Smooth muscle cell (in vitro differentiated cells): ENCODE measurements at regions not wholly inside any gene's neighbourhood (a gene's known extent, or its start where the extent isn't known, plus 50 kb on each side); places are given as distances from the start of the nearest gene placed in this dataset.

Experiments
- DNase-seq: peaks from one replicate; lab custom pipeline; 2025; ENCODE audit not compliant: unreplicated experiment; lab: John Stamatoyannopoulos, UW
- H2AFZ ChIP-seq: fragments of 200-600 bp; sonication (generic); 2 replicates; pipeline ENCODE4 v1.6.0; 2016; ENCODE audit warnings: antibody characterized with exemption, low read depth, mild to moderate bottlenecking
- H3F3A ChIP-seq: fragments of 200-600 bp; sonication (generic); 2 replicates; pipeline ENCODE4 v1.6.0; 2017; ENCODE audit warnings: antibody characterized with exemption, low read depth
- H3K27ac ChIP-seq: fragments of 200-600 bp; sonication (generic); 2 replicates; pipeline ENCODE4 v1.5.1; 2016; ENCODE audit warnings: low read depth, mild to moderate bottlenecking
- H3K27me3 ChIP-seq: fragments of 200-600 bp; sonication (generic); 2 replicates; pipeline ENCODE4 v1.6.1; 2016; ENCODE audit warnings: low read depth, mild to moderate bottlenecking
- H3K36me3 ChIP-seq: fragments of 200-600 bp; sonication (generic); 2 replicates; pipeline ENCODE4 v1.5.1; 2016; ENCODE audit warnings: low read depth
- H3K4me1 ChIP-seq: fragments of 200-600 bp; sonication (generic); 2 replicates; pipeline ENCODE4 v1.5.1; 2016; ENCODE audit warnings: low read depth
- H3K4me2 ChIP-seq: fragments of 200-600 bp; sonication (generic); 2 replicates; pipeline ENCODE4 v1.6.0; 2016; ENCODE audit warnings: mild to moderate bottlenecking
- H3K4me3 ChIP-seq: fragments of 200-600 bp; sonication (generic); 2 replicates; pipeline ENCODE4 v1.5.1; 2016; ENCODE audit warnings: mild to moderate bottlenecking
- H3K79me2 ChIP-seq: fragments of 200-600 bp; sonication (generic); 2 replicates; pipeline ENCODE4 v1.6.0; 2016; ENCODE audit warnings: low read depth, mild to moderate bottlenecking
- H3K9ac ChIP-seq: fragments of 200-600 bp; sonication (generic); 2 replicates; pipeline ENCODE4 v1.6.0; 2016; ENCODE audit warnings: low read depth
- H3K9me3 ChIP-seq: fragments of 200-600 bp; sonication (generic); replicated peaks from 2 replicates; pipeline ENCODE4 v1.5.1; 2016; ENCODE audit warnings: low read depth
- H4K20me1 ChIP-seq: fragments of 200-600 bp; sonication (generic); 2 replicates; pipeline ENCODE4 v1.6.0; 2016; ENCODE audit warnings: low read depth
- WGBS: methylation state at CpG from one replicate; pipeline ENCODE4 v1.1.7; 2016; ENCODE audit warnings: low lambda C conversion rate; 5-methylcytosine and 5-hydroxymethylcytosine counted together
- TF ChIP-seq, protein P1 (sequence below): fragments of 200-600 bp; sonication (generic); IDR thresholded peaks from 2 replicates; pipeline ENCODE4 v1.5.1; 2017; ENCODE audit warnings: borderline replicate concordance, mild to moderate bottlenecking, antibody characterized with exemption; ENCODE audit not compliant: insufficient read depth, poor library complexity, severe bottlenecking

DNA sequence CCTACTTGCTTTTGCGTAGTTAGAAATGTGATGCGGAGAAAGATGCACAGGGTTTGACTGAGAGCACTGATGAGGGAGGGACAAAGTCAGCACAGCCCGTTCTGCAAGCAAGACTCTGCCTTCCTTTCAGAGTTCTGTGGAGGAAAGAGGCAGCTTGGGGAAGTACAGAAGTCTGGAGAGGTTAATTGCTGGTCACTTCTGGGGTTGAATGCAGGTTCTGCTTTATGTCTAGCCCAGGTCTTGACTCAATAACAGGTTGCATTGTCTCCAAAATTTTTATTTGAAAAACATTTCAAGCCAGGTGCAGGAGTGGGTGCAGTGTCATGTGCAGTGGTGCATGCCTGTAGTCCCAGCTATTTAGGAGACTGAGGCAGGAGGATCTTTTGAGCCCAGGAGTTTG, 461.7 kb downstream of the NR2F2 start:
- H3K4me2 ChIP-seq = no peak overlapping the region
- no peaks in the 10 kb centered on the region for H3K79me2 ChIP-seq
- H4K20me1 ChIP-seq = no peaks in the 10 kb centered on the region
- H2AFZ ChIP-seq = no peak overlapping the region
- peaks cover 4% of the 10 kb centered on the region for H3K27me3 ChIP-seq
- 78% methylated on average over 3 of the region's 3 CpGs for WGBS
- H3K4me3 ChIP-seq = no peak overlapping the region
- H3K4me1 ChIP-seq = no peaks in the 10 kb centered on the region
- no peak overlapping the region for H3K27ac ChIP-seq
- H3K9me3 ChIP-seq = no peaks in the 10 kb centered on the region
- no peaks in the 10 kb centered on the region for H3K36me3 ChIP-seq
- no peaks in the 10 kb centered on the region for H3F3A ChIP-seq
- no peak for DNase-seq
- TF ChIP-seq, protein P1, sequence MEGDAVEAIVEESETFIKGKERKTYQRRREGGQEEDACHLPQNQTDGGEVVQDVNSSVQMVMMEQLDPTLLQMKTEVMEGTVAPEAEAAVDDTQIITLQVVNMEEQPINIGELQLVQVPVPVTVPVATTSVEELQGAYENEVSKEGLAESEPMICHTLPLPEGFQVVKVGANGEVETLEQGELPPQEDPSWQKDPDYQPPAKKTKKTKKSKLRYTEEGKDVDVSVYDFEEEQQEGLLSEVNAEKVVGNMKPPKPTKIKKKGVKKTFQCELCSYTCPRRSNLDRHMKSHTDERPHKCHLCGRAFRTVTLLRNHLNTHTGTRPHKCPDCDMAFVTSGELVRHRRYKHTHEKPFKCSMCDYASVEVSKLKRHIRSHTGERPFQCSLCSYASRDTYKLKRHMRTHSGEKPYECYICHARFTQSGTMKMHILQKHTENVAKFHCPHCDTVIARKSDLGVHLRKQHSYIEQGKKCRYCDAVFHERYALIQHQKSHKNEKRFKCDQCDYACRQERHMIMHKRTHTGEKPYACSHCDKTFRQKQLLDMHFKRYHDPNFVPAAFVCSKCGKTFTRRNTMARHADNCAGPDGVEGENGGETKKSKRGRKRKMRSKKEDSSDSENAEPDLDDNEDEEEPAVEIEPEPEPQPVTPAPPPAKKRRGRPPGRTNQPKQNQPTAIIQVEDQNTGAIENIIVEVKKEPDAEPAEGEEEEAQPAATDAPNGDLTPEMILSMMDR = no peak
- H3K9ac ChIP-seq = no peak overlapping the region

GRCh38 chr15:96796841-96797240, 466.3 kb downstream of the NR2F2 start:
- no peak for DNase-seq
- Histone ChIP-seq H3K4me2 (no peak overlapping the region), H3K27ac (no peak overlapping the region), H3K4me1 (no peaks in the 10 kb centered on the region), H3K9ac (no peak overlapping the region), H3K27me3 (no peaks in the 10 kb centered on the region), H3F3A (no peaks in the 10 kb centered on the region), H3K36me3 (no peaks in the 10 kb centered on the region), H3K79me2 (no peaks in the 10 kb centered on the region), H4K20me1 (no peaks in the 10 kb centered on the region), H3K4me3 (no peak overlapping the region), H2AFZ (no peak overlapping the region), H3K9me3 (no peaks in the 10 kb centered on the region)
- TF ChIP-seq, protein P1 = no peak
- WGBS = 93% methylated on average over 11 of the region's 11 CpGs

GRCh38 chr15:96801576-96802150, 471.2 kb downstream of the NR2F2 start:
- H3F3A ChIP-seq = no peaks in the 10 kb centered on the region
- WGBS = 92% methylated on average over 14 of the region's 14 CpGs
- no peak overlapping the region for H3K4me3 ChIP-seq
- no peaks in the 10 kb centered on the region for H3K79me2 ChIP-seq
- H3K9ac ChIP-seq = no peak overlapping the region
- DNase-seq = no peak
- no peaks in the 10 kb centered on the region for H3K9me3 ChIP-seq
- TF ChIP-seq, protein P1 = no peak
- no peak overlapping the region for H3K27ac ChIP-seq
- H3K36me3 ChIP-seq = no peaks in the 10 kb centered on the region
- no peaks in the 10 kb centered on the region for H3K27me3 ChIP-seq
- H3K4me1 ChIP-seq = no peaks in the 10 kb centered on the region
- no peak overlapping the region for H2AFZ ChIP-seq
- no peak overlapping the region for H3K4me2 ChIP-seq
- no peaks in the 10 kb centered on the region for H4K20me1 ChIP-seq

DNA sequence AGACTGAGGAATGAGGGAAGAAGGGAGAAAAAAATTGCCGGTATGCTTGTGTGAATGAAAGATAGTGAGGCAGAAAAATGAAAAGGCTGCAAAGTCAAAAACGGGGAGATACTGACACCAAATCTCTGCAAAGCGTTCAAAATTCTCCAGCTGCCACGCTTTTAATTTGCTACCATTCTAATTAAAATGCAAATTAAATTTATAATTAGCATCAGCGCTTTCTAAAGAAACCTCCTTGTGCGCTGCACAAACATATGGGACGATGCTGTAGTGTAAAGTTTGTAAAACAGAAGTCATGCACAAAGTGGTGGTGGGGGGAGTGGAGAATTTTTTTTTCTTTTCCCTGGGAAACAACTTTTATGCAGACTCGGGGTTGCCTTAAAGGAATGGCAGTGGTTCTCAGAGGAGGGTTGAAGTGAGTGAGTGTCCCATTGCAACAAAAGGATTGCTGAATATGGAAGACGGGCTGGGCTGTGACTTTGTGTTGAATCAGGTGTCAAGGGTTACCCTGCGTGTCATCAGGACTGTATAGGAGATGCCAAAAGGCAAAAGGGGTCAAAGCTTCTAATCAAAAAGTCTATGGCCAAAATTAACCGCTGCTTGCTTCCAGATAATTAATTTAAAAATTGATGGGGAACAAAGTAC, 472.2 kb downstream of the NR2F2 start:
- Histone ChIP-seq H3K27me3 (no peaks in the 10 kb centered on the region), H3K4me3 (no peak overlapping the region), H2AFZ (no peak overlapping the region), H3K9ac (no peak overlapping the region), H3K27ac (no peak overlapping the region), H3K4me2 (no peak overlapping the region), H3K79me2 (no peaks in the 10 kb centered on the region), H3K4me1 (no peaks in the 10 kb centered on the region), H3K9me3 (no peaks in the 10 kb centered on the region), H3K36me3 (no peaks in the 10 kb centered on the region), H4K20me1 (no peaks in the 10 kb centered on the region), H3F3A (no peaks in the 10 kb centered on the region)
- WGBS = 89% methylated on average over 11 of the region's 11 CpGs
- no peak for DNase-seq
- TF ChIP-seq, protein P1 = no peak
